Karpas-422 (cell line): ENCODE measurements at regions not wholly inside any gene's neighbourhood (a gene's known extent, or its start where the extent isn't known, plus 50 kb on each side); places are given as distances from the start of the nearest gene placed in this dataset.
A peak's percentile ranks its signal among the peaks of the same experiment; 100 is the strongest.
"Not testable (repeated sequence)": the region's sequence is repeated elsewhere in the genome, so short reads cannot be mapped to it uniquely, and the experiment has no call there.

ENCODE experiments used
- DNase-seq: peaks from one replicate; pipeline ENCODE4 v3.0.0-alpha.2; 2015
- H2AFZ ChIP-seq: fragments of 200-600 bp; sonication (generic); 2 replicates; pipeline ENCODE4 v1.6.1; 2014; ENCODE audit warnings: antibody characterized with exemption, low read length, mixed read lengths
- H3K27ac ChIP-seq: fragments of 200-600 bp; sonication (generic); 2 replicates; pipeline ENCODE4 v1.5.1; 2014; ENCODE audit warnings: mild to moderate bottlenecking, low read length, moderate library complexity
- H3K27me3 ChIP-seq: fragments of 200-600 bp; sonication (generic); 2 replicates; pipeline ENCODE4 v1.6.1; 2014; ENCODE audit warnings: low read length, mixed read lengths
- H3K36me3 ChIP-seq: fragments of 200-600 bp; sonication (generic); 2 replicates; pipeline ENCODE4 v1.6.1; 2014; ENCODE audit warnings: low read length, mixed read lengths; ENCODE audit not compliant: insufficient read depth
- H3K4me1 ChIP-seq: fragments of 200-600 bp; sonication (generic); 2 replicates; pipeline ENCODE4 v1.6.1; 2014; ENCODE audit warnings: mild to moderate bottlenecking, low read length, mixed read lengths
- H3K4me2 ChIP-seq: fragments of 200-600 bp; sonication (generic); 2 replicates; pipeline ENCODE4 v1.6.1; 2014; ENCODE audit warnings: low read length, low read depth, mild to moderate bottlenecking; ENCODE audit not compliant: poor library complexity, severe bottlenecking
- H3K4me3 ChIP-seq: fragments of 200-600 bp; sonication (generic); 2 replicates; pipeline ENCODE4 v1.5.1; 2014; ENCODE audit warnings: mild to moderate bottlenecking, antibody characterized with exemption, low read length, mixed read lengths
- H3K79me2 ChIP-seq: fragments of 200-600 bp; sonication (generic); 2 replicates; pipeline ENCODE4 v1.6.1; 2014; ENCODE audit warnings: mild to moderate bottlenecking, low read length, mixed read lengths
- H3K9ac ChIP-seq: fragments of 200-600 bp; sonication (generic); 2 replicates; pipeline ENCODE4 v1.6.0; 2014; ENCODE audit warnings: low read length
- H3K9me2 ChIP-seq: fragments of 200-600 bp; sonication (generic), shearing (Covaris generic); replicated peaks from 2 replicates; pipeline ENCODE4 v1.6.0; 2014; ENCODE audit warnings: mild to moderate bottlenecking, low read length, moderate library complexity; ENCODE audit not compliant: insufficient read depth
- H3K9me3 ChIP-seq: fragments of 300-700, 200-600 bp; sonication (generic); 2 replicates; pipeline ENCODE4 v1.6.1; 2014; ENCODE audit warnings: low read length, mixed read lengths
- H4K20me1 ChIP-seq: fragments of 200-600 bp; sonication (generic); 2 replicates; pipeline ENCODE4 v1.6.1; 2014; ENCODE audit warnings: mild to moderate bottlenecking, antibody characterized with exemption, low read length, low read depth; ENCODE audit not compliant: insufficient read depth

DNA sequence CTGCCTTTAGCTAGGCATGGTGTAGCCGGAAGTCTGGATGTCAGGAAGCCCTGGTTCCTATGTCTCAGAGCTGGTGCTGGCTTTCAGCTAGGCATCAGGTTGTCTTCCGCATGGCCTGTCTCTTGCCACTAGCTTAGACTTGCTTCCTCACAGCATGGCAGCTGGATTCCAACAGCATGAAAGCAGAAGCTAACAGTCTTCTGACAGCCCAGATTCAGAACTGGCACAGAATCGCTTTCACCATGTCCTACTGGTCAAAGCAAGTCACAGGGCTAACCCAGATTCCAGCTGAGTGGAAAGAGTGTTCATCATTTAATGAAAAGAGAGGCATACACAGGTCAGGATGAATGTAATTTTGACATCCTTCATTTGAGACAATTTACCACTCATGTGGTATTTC lies 1050.5 kb downstream of the ROBO2 start:
- no peak overlapping the region for H3K4me3 ChIP-seq
- no peak overlapping the region for H3K27ac ChIP-seq
- no peaks in the 10 kb centered on the region for H3K9me2 ChIP-seq
- peaks cover 8% of the 10 kb centered on the region for H3K4me1 ChIP-seq
- peak overlapping the region; percentile 100 for H2AFZ ChIP-seq
- H4K20me1 ChIP-seq: no peaks in the 10 kb centered on the region
- no peaks in the 10 kb centered on the region; the same call in 1 of the 2 replicates for H3K9me3 ChIP-seq
- H3K79me2 ChIP-seq: no peaks in the 10 kb centered on the region
- H3K36me3 ChIP-seq: no peaks in the 10 kb centered on the region
- H3K27me3 ChIP-seq: no peaks in the 10 kb centered on the region
- H3K9ac ChIP-seq: peak overlapping the region; percentile 26; the same call in 1 of the 2 replicates
- DNase-seq: peak; percentile 43
- H3K4me2 ChIP-seq: peak overlapping the region; percentile 33

- peaks cover 8% of the 10 kb centered on the region for H3K4me1 ChIP-seq
- no peak overlapping the region for H3K4me2 ChIP-seq
- H3K4me3 ChIP-seq: no peak overlapping the region
Observed at GRCh38 chr3:78091478-78092119, 1051.7 kb downstream of the ROBO2 start.

DNA sequence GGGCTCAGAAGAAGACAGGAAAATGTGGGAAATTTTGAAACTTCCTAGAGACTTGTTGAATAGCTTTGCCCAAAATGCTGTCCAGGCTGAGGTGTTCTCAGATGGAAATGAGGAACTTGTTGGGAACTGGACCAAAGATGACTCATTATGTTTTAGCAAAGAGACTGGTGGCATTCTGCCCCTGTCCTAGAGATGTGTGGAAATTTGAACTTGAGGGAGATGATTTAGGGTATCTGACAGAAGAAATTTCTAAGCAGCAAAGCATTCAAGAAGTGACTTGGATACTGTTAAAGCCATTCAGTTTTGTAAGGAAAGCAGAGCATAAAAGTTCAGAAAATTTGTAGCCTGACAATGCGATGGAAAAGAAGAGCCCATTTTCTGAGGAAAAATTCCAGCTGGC lies 1052.7 kb downstream of the ROBO2 start:
- H2AFZ ChIP-seq, H3K27ac ChIP-seq, H3K36me3 ChIP-seq, H3K4me1 ChIP-seq, H3K4me3 ChIP-seq, H4K20me1 ChIP-seq, H3K9me2 ChIP-seq, H3K79me2 ChIP-seq, DNase-seq, H3K4me2 ChIP-seq, H3K27me3 ChIP-seq, H3K9ac ChIP-seq, H3K9me3 ChIP-seq: not testable (repeated sequence)

More at GRCh38 chr3:78091478-78092119, 1051.7 kb downstream of the ROBO2 start:
- Histone ChIP-seq H3K9me3 (no peaks in the 10 kb centered on the region; the same call in 1 of the 2 replicates), H3K36me3 (no peaks in the 10 kb centered on the region), H3K27ac (no peak overlapping the region), H3K27me3 (no peaks in the 10 kb centered on the region), H3K9ac (no peak overlapping the region), H3K79me2 (no peaks in the 10 kb centered on the region), H3K9me2 (no peaks in the 10 kb centered on the region), H2AFZ (no peak overlapping the region), H4K20me1 (no peaks in the 10 kb centered on the region)
- no peak for DNase-seq

- no peak for DNase-seq
- no peak overlapping the region for H3K9ac ChIP-seq
- no peaks in the 10 kb centered on the region for H3K36me3 ChIP-seq
- H3K27ac ChIP-seq: no peak overlapping the region
- H3K4me1 ChIP-seq: no peaks in the 10 kb centered on the region
- H3K9me2 ChIP-seq: no peaks in the 10 kb centered on the region
- no peaks in the 10 kb centered on the region for H4K20me1 ChIP-seq
- H3K9me3 ChIP-seq: no peaks in the 10 kb centered on the region; the same call in 1 of the 2 replicates
- H3K4me3 ChIP-seq: no peak overlapping the region
- peak overlapping the region; percentile 76; the same call in 1 of the 2 replicates for H2AFZ ChIP-seq
- no peak overlapping the region for H3K4me2 ChIP-seq
- no peaks in the 10 kb centered on the region for H3K79me2 ChIP-seq
- no peaks in the 10 kb centered on the region for H3K27me3 ChIP-seq
Observed at GRCh38 chr3:78096488-78097255, 1056.8 kb downstream of the ROBO2 start.

DNA sequence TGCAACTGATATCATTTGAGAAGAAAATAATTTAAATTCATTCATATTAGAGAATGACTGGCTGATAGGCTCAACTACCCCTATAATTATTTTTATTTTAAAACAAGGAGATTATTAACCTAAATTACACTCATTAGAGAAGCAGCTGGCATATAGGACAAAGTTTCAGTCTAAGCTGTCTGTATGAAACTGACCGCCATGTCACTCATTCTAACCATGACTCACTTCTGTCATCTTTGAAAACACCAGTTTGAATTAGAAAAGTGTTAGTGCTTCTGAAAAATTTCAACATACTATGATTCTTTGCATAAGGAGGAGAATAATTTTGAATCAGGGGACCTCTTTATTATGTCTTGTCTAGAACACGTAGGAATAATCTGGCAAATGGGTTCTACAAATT lies 1058.5 kb downstream of the ROBO2 start:
- no peaks in the 10 kb centered on the region; the same call in 1 of the 2 replicates for H3K9me3 ChIP-seq
- no peaks in the 10 kb centered on the region for H3K36me3 ChIP-seq
- H2AFZ ChIP-seq: no peak overlapping the region
- no peaks in the 10 kb centered on the region for H3K4me1 ChIP-seq
- no peak for DNase-seq
- H3K27ac ChIP-seq: no peak overlapping the region
- no peak overlapping the region for H3K4me2 ChIP-seq
- H3K9ac ChIP-seq: no peak overlapping the region
- no peaks in the 10 kb centered on the region for H4K20me1 ChIP-seq
- no peaks in the 10 kb centered on the region for H3K79me2 ChIP-seq
- H3K27me3 ChIP-seq: no peaks in the 10 kb centered on the region
- H3K9me2 ChIP-seq: no peaks in the 10 kb centered on the region
- H3K4me3 ChIP-seq: no peak overlapping the region

GRCh38 chr3:78101384-78101783 lies 1061.5 kb downstream of the ROBO2 start:
- Histone ChIP-seq H3K4me3 (no peak overlapping the region), H3K9ac (no peak overlapping the region), H2AFZ (no peak overlapping the region), H4K20me1 (no peaks in the 10 kb centered on the region), H3K9me3 (no peaks in the 10 kb centered on the region), H3K36me3 (no peaks in the 10 kb centered on the region), H3K9me2 (no peaks in the 10 kb centered on the region), H3K4me1 (no peaks in the 10 kb centered on the region; the same call in 1 of the 2 replicates), H3K27me3 (no peaks in the 10 kb centered on the region), H3K27ac (no peak overlapping the region), H3K4me2 (no peak overlapping the region), H3K79me2 (no peaks in the 10 kb centered on the region)
- DNase-seq: no peak

- H3K9me2 ChIP-seq, H3K27ac ChIP-seq, H4K20me1 ChIP-seq, H3K36me3 ChIP-seq, H3K4me1 ChIP-seq, H3K9me3 ChIP-seq, H3K9ac ChIP-seq, H3K4me2 ChIP-seq, H3K79me2 ChIP-seq, H3K27me3 ChIP-seq, H2AFZ ChIP-seq, H3K4me3 ChIP-seq, DNase-seq: not testable (repeated sequence)
Observed at GRCh38 chr3:78108269-78108961, 1068.5 kb downstream of the ROBO2 start.
